Heart left ventricle (tissue), 16 donors: ENCODE measurements at regions not wholly inside any gene's neighbourhood (a gene's known extent, or its start where the extent isn't known, plus 50 kb on each side); places are given as distances from the start of the nearest gene placed in this dataset.

Experiments
- ATAC-seq, 4 donors: fragments of 200-7000 bp; cut with Tn5 transposase; one replicate each; pipeline ENCODE4 v1.9.1; 2020 to 2022; ENCODE audit warnings: moderate library complexity in 4 of 4, mild to moderate bottlenecking in 3 of 4, moderate number of reproducible peaks in 1 of 4
- DNase-seq, 5 donors: peaks; one replicate each; pipeline ENCODE4 v3.0.0-alpha.2; 2020
- H3K27ac ChIP-seq, 12 donors: fragments of 200-600 bp; sonication (generic) in 4 of 12; one replicate each; pipeline versions ENCODE4 v1.5.0 to v1.8.0; 2016 to 2022; ENCODE audit warnings: mild to moderate bottlenecking in 2 of 12
- H3K27me3 ChIP-seq, 9 donors: fragments of 200-600 bp; sonication (generic) in 2 of 9; one replicate each; pipeline versions ENCODE4 v1.5.1 to v1.8.0; 2016 to 2022; ENCODE audit warnings: mild to moderate bottlenecking in 3 of 9
- H3K36me3 ChIP-seq, 9 donors: fragments of 200-600 bp; sonication (generic) in 2 of 9; one replicate each; pipeline versions ENCODE4 v1.5.0 to v1.8.0; 2018 to 2022; ENCODE audit warnings: mild to moderate bottlenecking in 2 of 9
- H3K4me1 ChIP-seq, 12 donors: fragments of 200-600 bp; sonication (generic) in 4 of 12; one replicate each; pipeline versions ENCODE4 v1.5.0 to v1.8.0; 2016 to 2022; ENCODE audit warnings: mild to moderate bottlenecking in 3 of 12
- H3K4me3 ChIP-seq, 12 donors: fragments of 200-600 bp; sonication (generic) in 4 of 12; one replicate each; pipeline versions ENCODE4 v1.5.0 to v1.8.0; 2017 to 2022; ENCODE audit warnings: mild to moderate bottlenecking in 9 of 12, moderate library complexity in 4 of 12
- H3K9me3 ChIP-seq, 12 donors: fragments of 200-600 bp; sonication (generic) in 4 of 12; one replicate each; pipeline versions ENCODE4 v1.5.0 to v1.8.0; 2016 to 2022; ENCODE audit warnings: mild to moderate bottlenecking in 1 of 12
- CTCF ChIP-seq, 12 donors: fragments of 200-600 bp; sonication (generic) in 4 of 12; IDR thresholded peaks; one replicate each; pipeline versions ENCODE4 v1.5.0 to v1.8.0; 2018 to 2022; ENCODE audit warnings: antibody characterized with exemption in 12 of 12, mild to moderate bottlenecking in 5 of 12
- POLR2A ChIP-seq, 2 donors: fragments of 450-650 bp; IDR thresholded peaks; one replicate each; pipeline ENCODE4 v1.6.1; 2017; ENCODE audit warnings: antibody characterized with exemption in 2 of 2, mild to moderate bottlenecking in 2 of 2, moderate library complexity in 2 of 2
- WGBS, 4 donors: extraction: QIAGEN DNeasy Blood & Tissue Kit in 2 of 4; methylation state at CpG; one replicate each; pipeline versions ENCODE4 v1.1.5 to v1.1.7; 2013 to 2018; 5-methylcytosine and 5-hydroxymethylcytosine counted together
- intact Hi-C, 10 donors: fragments of 100-400 bp; cut with DNase I; formaldehyde crosslinking; loops; one replicate each; pipeline versions ENCODE4 v1.11.1 to v1.14.2; 2022
- donor health status: ischemic (EF 13 %, LVEDD 7.1; RV severe dilation, severe dysfunction).
- donor health status: healthy with polysubstance abuse.
- donor health status: DM: no; HTN: yes; CAD: no.
- donor health status: DM: no; HTN: no; CAD: no.
- donor health status: ischemic (EF 25% LVEDD 6.9; RV normal size, moderate dysfunction).
- donor health status: ischemic (EF 25% LVEDD 5.7; RV mildly dilated, moderate dysfunction).
- donor health status: healthy.
- donor health status: DM: yes; HTN: yes; CAD: no.
- donor health status: ischemic (EF 35%, LVEDD 5.7; RV mildly dilated, moderate dysfunction).
- donor health status: nonischemic (EF 11% LVEDD 7.7; RV severe dilation, severe dysfunction).
- donor health status: DM: yes; HTN: yes; CAD: no.
- donor health status: PGD.
- donor health status: ischemic (EF 29% LVEDD 5.4; RV normal size, mild dysfunction).
- donor health status: nonischemic (EF 23%, LVEDD 6.1; RV moderate dilation, normal function).

DNA sequence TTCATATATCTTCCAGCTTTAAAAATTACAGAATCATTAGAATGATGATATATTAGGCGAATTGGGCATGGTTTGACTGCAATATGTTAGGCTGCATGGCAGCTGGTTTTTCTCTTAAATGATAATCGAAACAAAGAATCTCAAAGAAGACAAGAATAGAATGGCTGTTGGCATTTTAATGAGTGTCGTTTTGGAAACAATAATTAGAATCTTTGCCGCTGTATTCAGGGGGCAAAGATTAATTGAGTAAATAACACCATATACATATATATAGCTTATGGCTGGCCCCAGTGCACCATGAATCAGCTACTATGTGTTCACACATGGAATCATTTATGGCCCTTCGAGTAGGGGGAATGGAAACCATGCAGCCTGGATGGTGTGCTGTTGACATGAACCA lies 216.2 kb downstream of the RNF144B start:
- DNase-seq (no peak), ATAC-seq (no peak)
- intact Hi-C loops, result no loop called here
- H3K27ac ChIP-seq, result no peak overlapping the region
- H3K4me1 ChIP-seq, result peaks cover 0 to 2% (median 0%) of the 10 kb centered on the region in 12 donors
- no peaks in the 10 kb centered on the region for H3K27me3 ChIP-seq
- no peaks in the 10 kb centered on the region for H3K36me3 ChIP-seq
- TF ChIP-seq CTCF (IDR thresholded peaks at IDR 0.05) (no peak), POLR2A (IDR thresholded peaks at IDR 0.05) (no peak)
- H3K9me3 ChIP-seq, result peaks cover 0 to 4% (median 0%) of the 10 kb centered on the region in 12 donors
- WGBS, 4 donors, result 59 to 72% (median 69%) methylated on average over 5 of the region's 5 CpGs
- H3K4me3 ChIP-seq, result no peak overlapping the region

DNA sequence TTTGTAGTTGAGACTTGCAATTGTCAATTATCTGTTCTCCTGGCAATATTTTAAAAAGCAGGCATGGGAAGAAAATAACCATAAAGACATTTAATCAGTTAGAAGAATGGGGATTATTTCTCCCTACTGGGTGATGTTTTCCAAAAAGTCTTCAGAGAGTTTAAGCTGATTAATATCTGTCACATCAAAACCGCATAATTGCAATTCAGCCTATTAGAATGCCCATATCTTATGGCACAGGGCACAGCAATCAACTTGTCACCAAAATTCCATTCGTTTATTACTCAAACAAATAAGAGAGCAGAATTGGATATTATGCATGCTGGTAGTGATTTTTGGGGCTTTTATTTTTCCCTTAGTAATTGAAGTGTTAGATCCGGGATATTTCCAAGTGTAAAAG lies 218.7 kb downstream of the RNF144B start:
- TF ChIP-seq CTCF (IDR thresholded peaks at IDR 0.05) (no peak), POLR2A (IDR thresholded peaks at IDR 0.05) (no peak)

DNA sequence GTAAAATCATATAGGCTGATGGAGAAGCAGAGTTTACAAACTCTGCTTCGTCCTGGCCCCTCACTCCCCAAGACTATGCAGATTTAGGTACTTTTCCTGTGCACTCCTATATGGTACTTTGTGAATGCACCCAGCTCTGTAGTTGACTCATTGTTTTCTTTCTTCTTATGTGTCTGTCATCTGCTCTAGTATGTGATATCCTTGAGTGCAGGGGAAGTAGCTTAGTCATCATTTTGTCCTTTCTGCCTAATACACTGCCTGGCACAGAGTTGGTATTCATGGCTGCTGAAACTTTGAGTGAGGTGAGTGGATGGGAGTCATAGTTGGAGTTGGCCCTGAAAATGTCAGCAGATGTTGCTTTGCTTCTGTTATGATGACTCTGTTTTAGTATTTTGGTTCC lies 222.6 kb downstream of the RNF144B start:
- no peak for DNase-seq
- H3K4me3 ChIP-seq, result no peak overlapping the region
- H3K36me3 ChIP-seq, result no peaks in the 10 kb centered on the region
- intact Hi-C loops, result no loop called here
- H3K9me3 ChIP-seq, result peaks cover 0 to 20% (median 0%) of the 10 kb centered on the region in 12 donors
- 30 to 42% (median 38%) methylated on average over 1 of the region's 1 CpG for WGBS, 4 donors
- no peak overlapping the region for H3K27ac ChIP-seq
- H3K4me1 ChIP-seq, result no peaks in the 10 kb centered on the region
- TF ChIP-seq CTCF (IDR thresholded peaks at IDR 0.05) (no peak), POLR2A (IDR thresholded peaks at IDR 0.05) (no peak)
- H3K27me3 ChIP-seq, result no peaks in the 10 kb centered on the region
- no peak for ATAC-seq

More for the DNA sequence above, 218.7 kb downstream of the RNF144B start:
- no peak for ATAC-seq
- DNase-seq, result no peak
- H3K36me3 ChIP-seq, result no peaks in the 10 kb centered on the region
- H3K27ac ChIP-seq, result no peak overlapping the region
- no peak overlapping the region for H3K4me3 ChIP-seq
- 76 to 80% (median 78%) methylated on average over 3 of the region's 3 CpGs for WGBS, 4 donors
- H3K27me3 ChIP-seq, result no peaks in the 10 kb centered on the region
- intact Hi-C loops, result no loop called here
- H3K4me1 ChIP-seq, result no peaks in the 10 kb centered on the region
- H3K9me3 ChIP-seq, result peaks cover 0 to 20% (median 0%) of the 10 kb centered on the region in 12 donors

- TF ChIP-seq CTCF (IDR thresholded peaks at IDR 0.05) (no peak), POLR2A (IDR thresholded peaks at IDR 0.05) (no peak)
- Histone ChIP-seq H3K27me3 (no peaks in the 10 kb centered on the region), H3K4me1 (no peaks in the 10 kb centered on the region), H3K27ac (no peak overlapping the region), H3K36me3 (no peaks in the 10 kb centered on the region), H3K4me3 (no peak overlapping the region), H3K9me3 (peaks cover 0 to 22% (median 2%) of the 10 kb centered on the region in 12 donors)
- ATAC-seq (no peak), DNase-seq (no peak)
- intact Hi-C loops, result no loop called here
- WGBS, 4 donors, result 52 to 68% (median 57%) methylated on average over 4 of the region's 4 CpGs
Observed at GRCh38 chr6:18613319-18613925, 226.3 kb downstream of the RNF144B start.
